ENCODE measurements at regions not wholly inside any gene's neighbourhood (a gene's known extent, or its start where the extent isn't known, plus 50 kb on each side); places are given as distances from the start of the nearest gene placed in this dataset.
A peak's percentile ranks its signal among the peaks of the same experiment; 100 is the strongest.

DNA sequence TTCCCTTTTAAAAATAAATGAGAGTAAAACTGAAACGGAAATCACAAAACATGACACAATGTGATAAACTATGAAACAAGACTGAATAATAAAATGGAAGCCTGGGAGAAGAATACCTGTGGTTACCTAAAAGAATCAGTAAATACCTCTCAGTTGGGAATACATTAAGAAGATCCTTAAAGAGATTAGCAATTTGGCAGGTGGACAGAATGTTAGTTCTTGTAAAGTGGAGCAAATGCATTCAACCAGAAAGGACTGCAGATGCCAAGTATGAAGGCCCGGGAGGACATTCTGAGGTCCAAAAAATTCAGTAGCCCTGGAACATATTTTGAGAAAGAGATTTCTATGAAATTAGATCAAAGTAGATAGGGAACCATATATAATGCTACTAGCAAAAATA, 861.3 kb upstream of the SEL1L start:
- 79 to 89% (median 85%) methylated on average over 2 of the region's 2 CpGs for WGBS, 4 donors
- ATAC-seq (no peak), DNase-seq (no peak)
- Histone ChIP-seq H3K9me3 (no peaks in the 10 kb centered on the region), H3K27ac (no peak overlapping the region), H3K36me3 (no peaks in the 10 kb centered on the region), H3K4me1 (no peaks in the 10 kb centered on the region), H3K27me3 (no peaks in the 10 kb centered on the region), H3K4me3 (no peak overlapping the region)
- intact Hi-C loops (cut with DNase I), result no loop called here
- TF ChIP-seq, protein P1, sequence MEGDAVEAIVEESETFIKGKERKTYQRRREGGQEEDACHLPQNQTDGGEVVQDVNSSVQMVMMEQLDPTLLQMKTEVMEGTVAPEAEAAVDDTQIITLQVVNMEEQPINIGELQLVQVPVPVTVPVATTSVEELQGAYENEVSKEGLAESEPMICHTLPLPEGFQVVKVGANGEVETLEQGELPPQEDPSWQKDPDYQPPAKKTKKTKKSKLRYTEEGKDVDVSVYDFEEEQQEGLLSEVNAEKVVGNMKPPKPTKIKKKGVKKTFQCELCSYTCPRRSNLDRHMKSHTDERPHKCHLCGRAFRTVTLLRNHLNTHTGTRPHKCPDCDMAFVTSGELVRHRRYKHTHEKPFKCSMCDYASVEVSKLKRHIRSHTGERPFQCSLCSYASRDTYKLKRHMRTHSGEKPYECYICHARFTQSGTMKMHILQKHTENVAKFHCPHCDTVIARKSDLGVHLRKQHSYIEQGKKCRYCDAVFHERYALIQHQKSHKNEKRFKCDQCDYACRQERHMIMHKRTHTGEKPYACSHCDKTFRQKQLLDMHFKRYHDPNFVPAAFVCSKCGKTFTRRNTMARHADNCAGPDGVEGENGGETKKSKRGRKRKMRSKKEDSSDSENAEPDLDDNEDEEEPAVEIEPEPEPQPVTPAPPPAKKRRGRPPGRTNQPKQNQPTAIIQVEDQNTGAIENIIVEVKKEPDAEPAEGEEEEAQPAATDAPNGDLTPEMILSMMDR (IDR thresholded peaks at IDR 0.05), result no peak

DNA sequence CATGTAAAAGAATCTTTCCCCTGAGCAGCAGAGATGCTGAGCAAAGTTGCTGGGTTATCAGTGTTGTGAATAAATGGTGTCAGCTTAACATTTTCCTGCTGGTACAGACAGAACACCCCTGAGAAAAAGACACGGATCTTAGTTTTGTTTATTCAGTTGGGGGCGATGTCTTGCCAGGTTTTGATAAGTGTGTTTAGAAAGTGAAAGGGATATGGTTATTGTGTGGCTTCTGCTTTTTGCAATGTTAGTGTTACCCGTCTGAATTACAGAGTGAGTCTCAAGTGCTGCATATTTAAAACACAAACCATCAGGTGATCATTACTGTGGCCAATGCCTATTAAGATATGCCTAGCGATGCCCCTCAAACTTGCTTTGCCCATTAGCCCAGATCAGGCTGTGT, 864.6 kb upstream of the SEL1L start:
- TF ChIP-seq POLR2A (IDR thresholded peaks at IDR 0.05), result no peak
- TF ChIP-seq, protein P1 (IDR thresholded peaks at IDR 0.05), result no peak
- Histone ChIP-seq H3K27ac (no peak overlapping the region), H3K4me1 (no peaks in the 10 kb centered on the region), H3K4me3 (peak overlapping the region in 1 of 12 donors; percentile 24), H3K9me3 (no peaks in the 10 kb centered on the region), H3K27me3 (no peaks in the 10 kb centered on the region), H3K36me3 (no peaks in the 10 kb centered on the region)
- 11 to 23% (median 15%) methylated on average over 4 of the region's 4 CpGs for WGBS, 4 donors
- ATAC-seq, result no peak
- no peak for DNase-seq
- intact Hi-C loops (cut with DNase I), result no loop called here

DNA sequence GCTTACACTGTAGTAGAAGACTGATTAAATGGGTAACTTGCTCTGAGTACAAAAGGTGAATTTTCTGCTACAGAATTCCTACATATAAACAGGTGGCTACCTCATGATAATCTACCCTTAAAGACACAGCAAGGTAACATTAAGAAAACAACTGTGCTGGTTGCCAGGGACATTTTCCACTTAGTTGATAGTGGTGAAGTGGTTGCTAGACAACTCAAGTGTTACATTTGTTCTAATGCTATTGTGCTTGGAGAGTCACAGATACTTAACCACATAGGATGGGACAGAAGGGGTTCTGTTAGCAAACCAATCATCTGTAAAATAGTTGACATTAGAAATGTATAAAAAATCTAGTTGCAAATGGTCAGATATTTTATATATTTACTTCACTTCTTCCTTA, 870.3 kb upstream of the SEL1L start:
- no peaks in the 10 kb centered on the region for H3K27me3 ChIP-seq
- H3K9me3 ChIP-seq, result no peaks in the 10 kb centered on the region
- TF ChIP-seq, protein P1 (IDR thresholded peaks at IDR 0.05), result no peak
- no peak for TF ChIP-seq POLR2A (IDR thresholded peaks at IDR 0.05)
- no peaks in the 10 kb centered on the region for H3K36me3 ChIP-seq
- H3K4me3 ChIP-seq, result no peak overlapping the region
- no peaks in the 10 kb centered on the region for H3K4me1 ChIP-seq
- DNase-seq (no peak), ATAC-seq (no peak)
- no peak overlapping the region for H3K27ac ChIP-seq
- intact Hi-C loops (cut with DNase I), result no loop called here

DNA sequence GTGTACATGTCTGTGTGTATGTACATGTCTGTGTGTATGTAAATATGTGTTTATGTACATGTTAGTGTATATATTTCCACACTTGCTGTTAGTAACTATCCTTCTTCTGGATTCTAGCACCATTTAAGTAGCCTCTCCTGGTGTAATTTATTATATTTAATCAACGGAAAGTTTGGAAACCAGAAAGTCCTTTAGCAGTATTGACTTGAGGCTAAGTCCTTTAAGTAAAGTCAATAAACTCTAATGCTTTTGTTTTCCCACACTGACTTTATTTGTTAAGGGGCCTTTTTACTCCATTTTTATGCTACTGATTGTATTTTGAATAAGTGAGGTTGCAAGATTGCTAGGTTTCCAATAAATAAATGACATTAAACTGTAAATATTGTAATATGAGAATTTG, 876.4 kb upstream of the SEL1L start:
- no peaks in the 10 kb centered on the region for H3K36me3 ChIP-seq
- TF ChIP-seq, protein P1 (IDR thresholded peaks at IDR 0.05), result no peak
- TF ChIP-seq POLR2A (IDR thresholded peaks at IDR 0.05), result no peak
- no peaks in the 10 kb centered on the region for H3K4me1 ChIP-seq
- H3K9me3 ChIP-seq, result peaks cover 0 to 6% (median 0%) of the 10 kb centered on the region in 12 donors
- no peak overlapping the region for H3K4me3 ChIP-seq
- intact Hi-C loops (cut with DNase I), result no loop called here
- DNase-seq (no peak), ATAC-seq (no peak)
- no peaks in the 10 kb centered on the region for H3K27me3 ChIP-seq
- 86 to 92% (median 88%) methylated on average over 1 of the region's 1 CpG for WGBS, 4 donors
- no peak overlapping the region for H3K27ac ChIP-seq
